ENCODE measurements at regions not wholly inside any gene's neighbourhood (a gene's known extent, or its start where the extent isn't known, plus 50 kb on each side); places are given as distances from the start of the nearest gene placed in this dataset.
"Not testable (repeated sequence)": the region's sequence is repeated elsewhere in the genome, so short reads cannot be mapped to it uniquely, and the experiment has no call there.

GRCh38 chr4:147109800-147110199, 164.1 kb upstream of the TTC29 start:
- TF ChIP-seq CTCF (IDR thresholded peaks at IDR 0.05; ENCODE audit: borderline replicate concordance, insufficient read depth, low read depth, low read length): no peak
- H3K4me3 ChIP-seq (ENCODE audit: low read depth, low read length): no peak overlapping the region

- H3K4me3 ChIP-seq (ENCODE audit: low read depth, low read length): no peak overlapping the region
- no peak for TF ChIP-seq CTCF (IDR thresholded peaks at IDR 0.05; ENCODE audit: borderline replicate concordance, insufficient read depth, low read depth, low read length)
Observed at GRCh38 chr4:147110473-147111367, 165.1 kb upstream of the TTC29 start.

DNA sequence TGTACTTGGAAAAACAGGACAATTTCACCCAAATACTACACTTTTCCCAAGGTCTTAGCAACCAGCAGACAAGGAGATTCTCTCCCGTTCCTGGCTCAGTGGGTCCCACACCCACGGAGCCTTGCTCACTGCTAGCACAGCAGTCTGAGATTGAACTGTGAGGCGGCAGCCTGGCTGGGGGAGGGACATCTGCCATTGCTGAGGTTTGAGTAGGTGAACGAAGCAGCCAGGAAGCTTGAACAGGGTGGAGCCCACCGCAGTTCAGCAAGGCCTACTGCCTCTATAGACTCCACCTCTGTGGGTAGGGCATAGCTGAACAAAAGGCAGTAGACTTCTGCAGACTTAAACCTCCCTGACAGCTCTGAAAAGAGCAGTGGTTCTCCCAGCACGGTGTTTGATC, 166.5 kb upstream of the TTC29 start:
- H3K4me3 ChIP-seq (ENCODE audit: low read depth, low read length): not testable (repeated sequence)

DNA sequence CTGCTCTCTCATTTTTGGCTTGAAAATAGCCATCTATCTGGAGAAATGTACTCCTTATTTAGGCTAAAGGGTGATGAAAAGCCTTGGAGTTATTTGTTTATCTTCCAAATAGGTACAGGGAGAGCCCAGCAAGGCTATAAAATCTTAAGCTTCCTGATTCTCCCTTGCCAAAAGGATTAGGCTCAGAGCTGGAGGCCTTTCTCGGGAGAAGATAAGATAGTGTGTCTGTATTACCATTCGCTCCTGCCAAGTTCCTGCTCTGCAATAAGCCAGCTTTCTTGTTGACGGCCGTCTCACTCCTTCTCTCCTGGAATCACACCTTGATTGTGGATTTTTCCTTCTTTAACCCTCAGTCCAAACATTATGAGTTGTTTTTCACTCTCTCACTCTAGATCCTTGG, 171.8 kb upstream of the TTC29 start:
- no peak overlapping the region for H3K4me3 ChIP-seq (ENCODE audit: low read depth, low read length)
- TF ChIP-seq CTCF (IDR thresholded peaks at IDR 0.05; ENCODE audit: borderline replicate concordance, insufficient read depth, low read depth, low read length): no peak

GRCh38 chr4:147118528-147118927, 172.9 kb upstream of the TTC29 start:
- no peak overlapping the region for H3K4me3 ChIP-seq (ENCODE audit: low read depth, low read length)
- TF ChIP-seq CTCF (IDR thresholded peaks at IDR 0.05; ENCODE audit: borderline replicate concordance, insufficient read depth, low read depth, low read length): no peak

DNA sequence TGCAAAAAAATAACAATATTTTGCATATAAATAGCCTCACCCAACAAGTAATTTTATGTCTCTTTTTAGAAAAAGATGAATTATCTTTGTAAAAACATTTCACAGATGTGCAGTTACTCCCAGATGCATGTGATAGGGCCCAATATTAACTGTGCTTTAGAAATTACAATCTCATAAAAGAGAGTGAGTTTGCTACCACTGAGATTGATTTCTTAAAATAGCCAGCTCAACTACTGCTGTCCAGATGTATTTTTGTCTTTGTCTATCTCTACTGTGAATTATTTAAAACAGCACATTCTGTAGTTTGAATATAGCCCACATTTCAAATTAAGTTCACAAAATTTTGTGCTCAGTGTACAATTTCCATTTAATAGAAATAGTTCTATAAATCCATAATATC, 177.0 kb upstream of the TTC29 start:
- TF ChIP-seq CTCF (IDR thresholded peaks at IDR 0.05; ENCODE audit: borderline replicate concordance, insufficient read depth, low read depth, low read length): no peak

DNA sequence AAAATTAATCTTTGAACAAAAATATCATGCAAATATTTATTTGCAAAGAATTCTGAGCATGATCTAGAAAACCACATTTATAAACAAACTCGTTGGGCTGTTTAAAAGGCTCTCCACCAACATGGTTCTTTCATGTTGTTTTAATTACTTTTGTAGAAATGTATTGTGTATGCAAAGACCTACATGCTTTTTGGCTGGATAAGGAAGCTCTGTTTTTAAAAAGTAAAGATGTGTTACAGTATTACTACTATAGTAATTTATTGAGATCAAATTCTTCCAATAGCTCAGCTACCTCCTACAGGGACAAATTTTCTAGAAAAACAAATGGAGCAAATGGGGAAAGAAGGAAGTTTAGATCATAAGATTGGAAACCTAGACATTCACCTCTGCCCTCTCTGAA, 177.5 kb upstream of the TTC29 start:
- TF ChIP-seq CTCF (IDR thresholded peaks at IDR 0.05; ENCODE audit: borderline replicate concordance, insufficient read depth, low read depth, low read length): no peak
- H3K4me3 ChIP-seq (ENCODE audit: low read depth, low read length): no peak overlapping the region

More for the DNA sequence above, 177.0 kb upstream of the TTC29 start:
- H3K4me3 ChIP-seq (ENCODE audit: low read depth, low read length): no peak overlapping the region

All from GM12875 (cell line).